RWPE2 (cell line): ENCODE measurements at regions not wholly inside any gene's neighbourhood (a gene's known extent, or its start where the extent isn't known, plus 50 kb on each side); places are given as distances from the start of the nearest gene placed in this dataset.

Experiments used
- ATAC-seq: fragments of 200-7000 bp; cut with Tn5 transposase; 3 replicates; pipeline ENCODE4 v1.9.1; 2021; ENCODE audit warnings: low read depth
- DNase-seq: peaks from one replicate; pipeline ENCODE4 v3.0.0-alpha.2; 2020; ENCODE audit warnings: low spot score
- H3K27ac ChIP-seq: fragments of 450-650 bp; 2 replicates; pipeline ENCODE4 v1.5.1; 2017; ENCODE audit warnings: mild to moderate bottlenecking; ENCODE audit not compliant: poor library complexity, severe bottlenecking
- H3K27me3 ChIP-seq: fragments of 250-450 bp; sonication (Bioruptor Pico); 2 replicates; pipeline ENCODE4 v1.5.1; 2021; ENCODE audit warnings: mild to moderate bottlenecking, moderate library complexity; ENCODE audit not compliant: insufficient read depth, poor library complexity, severe bottlenecking
- H3K36me3 ChIP-seq: fragments of 250-450 bp; sonication (Bioruptor Pico); 2 replicates; pipeline ENCODE4 v1.5.1; 2020; ENCODE audit warnings: low read depth, mild to moderate bottlenecking, moderate library complexity
- H3K4me1 ChIP-seq: fragments of 250-450 bp; sonication (Bioruptor Pico); 2 replicates; pipeline ENCODE4 v1.5.1; 2021; ENCODE audit warnings: mild to moderate bottlenecking, moderate library complexity; ENCODE audit not compliant: insufficient read depth, poor library complexity, severe bottlenecking
- H3K4me3 ChIP-seq: fragments of 250-450 bp; sonication (Bioruptor Pico); 2 replicates; pipeline ENCODE4 v1.5.1; 2021; ENCODE audit warnings: mild to moderate bottlenecking, moderate library complexity; ENCODE audit not compliant: severe bottlenecking
- H3K9me3 ChIP-seq: fragments of 250-450 bp; sonication (Bioruptor Pico); 2 replicates; pipeline ENCODE4 v1.5.1; 2021; ENCODE audit warnings: mild to moderate bottlenecking, moderate library complexity; ENCODE audit not compliant: severe bottlenecking
- CTCF ChIP-seq: fragments of 450-650 bp; IDR thresholded peaks from one replicate; pipeline ENCODE4 v1.5.1; 2017; ENCODE audit warnings: mild to moderate bottlenecking, moderate library complexity; ENCODE audit not compliant: poor library complexity, severe bottlenecking

- Histone ChIP-seq H3K4me1 (no peaks in the 10 kb centered on the region), H3K9me3 (no peaks in the 10 kb centered on the region), H3K4me3 (no peak overlapping the region), H3K27ac (no peak overlapping the region), H3K36me3 (no peaks in the 10 kb centered on the region), H3K27me3 (no peaks in the 10 kb centered on the region)
- no peak for DNase-seq
- TF ChIP-seq CTCF = no peak
- no peak for ATAC-seq
Observed at GRCh38 chr6:63437058-63437457, 117.3 kb upstream of the LGSN start.

GRCh38 chr6:63440057-63440456, 120.3 kb upstream of the LGSN start:
- H3K4me1 ChIP-seq = no peaks in the 10 kb centered on the region
- ATAC-seq (peak; percentile 29; the same call in 1 of the 3 replicates), DNase-seq (no peak)
- no peak for TF ChIP-seq CTCF
- no peaks in the 10 kb centered on the region for H3K9me3 ChIP-seq
- H3K27me3 ChIP-seq = no peaks in the 10 kb centered on the region
- no peak overlapping the region for H3K4me3 ChIP-seq
- H3K27ac ChIP-seq = no peak overlapping the region
- H3K36me3 ChIP-seq = no peaks in the 10 kb centered on the region

- TF ChIP-seq CTCF = no peak
- Histone ChIP-seq H3K4me3 (no peak overlapping the region), H3K9me3 (no peaks in the 10 kb centered on the region), H3K27me3 (no peaks in the 10 kb centered on the region), H3K36me3 (no peaks in the 10 kb centered on the region), H3K4me1 (no peaks in the 10 kb centered on the region), H3K27ac (no peak overlapping the region)
- ATAC-seq (no peak), DNase-seq (no peak)
Observed at GRCh38 chr6:63440594-63440993, 120.8 kb upstream of the LGSN start.

- peak; percentile 63; the same call in 2 of the 3 replicates for ATAC-seq
- no peaks in the 10 kb centered on the region for H3K4me1 ChIP-seq
- TF ChIP-seq CTCF = peak; percentile 8
- DNase-seq = no peak
- no peak overlapping the region for H3K27ac ChIP-seq
- H3K27me3 ChIP-seq = no peaks in the 10 kb centered on the region
- H3K36me3 ChIP-seq = no peaks in the 10 kb centered on the region
- peak overlapping the region; percentile 25 for H3K4me3 ChIP-seq
- no peaks in the 10 kb centered on the region for H3K9me3 ChIP-seq
Observed at GRCh38 chr6:63441266-63441956, 121.6 kb upstream of the LGSN start.

- DNase-seq (no peak), ATAC-seq (no peak)
- Histone ChIP-seq H3K27ac (no peak overlapping the region), H3K4me1 (no peaks in the 10 kb centered on the region), H3K9me3 (no peaks in the 10 kb centered on the region), H3K27me3 (peaks cover 2% of the 10 kb centered on the region), H3K4me3 (no peak overlapping the region), H3K36me3 (no peaks in the 10 kb centered on the region)
- no peak for TF ChIP-seq CTCF
Observed at GRCh38 chr6:63442870-63443269, 123.1 kb upstream of the LGSN start.
